ENCODE measurements at regions not wholly inside any gene's neighbourhood (a gene's known extent, or its start where the extent isn't known, plus 50 kb on each side); places are given as distances from the start of the nearest gene placed in this dataset.
"Not testable (repeated sequence)": the region's sequence is repeated elsewhere in the genome, so short reads cannot be mapped to it uniquely, and the experiment has no call there.

GRCh38 chr17:30731210-30732132 lies 93.0 kb downstream of the CRLF3 start:
- peak overlapping the region; percentile 90 for H3K27ac ChIP-seq

GRCh38 chr17:30730837-30731209 lies 93.7 kb downstream of the CRLF3 start:
- peak overlapping the region; percentile 90 for H3K27ac ChIP-seq

GRCh38 chr17:30730171-30730836 lies 94.2 kb downstream of the CRLF3 start:
- H3K27ac ChIP-seq: peak overlapping the region; percentile 90

- not testable (repeated sequence) for H3K27ac ChIP-seq
Measured at GRCh38 chr17:30729471-30730170, 94.9 kb downstream of the CRLF3 start.

- not testable (repeated sequence) for H3K27ac ChIP-seq
Measured at GRCh38 chr17:30727517-30727916, 97.0 kb downstream of the CRLF3 start.

GRCh38 chr17:30726734-30727133 lies 97.8 kb downstream of the CRLF3 start:
- not testable (repeated sequence) for H3K27ac ChIP-seq

GRCh38 chr17:30726310-30726709 lies 98.2 kb downstream of the CRLF3 start:
- H3K27ac ChIP-seq: not testable (repeated sequence)

GRCh38 chr17:30724034-30724650 lies 100.3 kb downstream of the CRLF3 start:
- H3K27ac ChIP-seq: not testable (repeated sequence)

GRCh38 chr17:30722114-30722780 lies 102.2 kb downstream of the CRLF3 start:
- not testable (repeated sequence) for H3K27ac ChIP-seq

- not testable (repeated sequence) for H3K27ac ChIP-seq
Measured at GRCh38 chr17:30720971-30721370, 103.5 kb downstream of the CRLF3 start.

GRCh38 chr17:30720013-30720471 lies 104.5 kb downstream of the CRLF3 start:
- no peak for TF ChIP-seq CTCF (conservative IDR thresholded peaks at IDR 0.05)
- no peak overlapping the region for H3K27ac ChIP-seq

GRCh38 chr17:30719131-30719973 lies 105.1 kb downstream of the CRLF3 start:
- TF ChIP-seq CTCF (conservative IDR thresholded peaks at IDR 0.05): peak; percentile 89
- not testable (repeated sequence) for H3K27ac ChIP-seq

- H3K27ac ChIP-seq: not testable (repeated sequence)
Measured at GRCh38 chr17:30718691-30719090, 105.8 kb downstream of the CRLF3 start.

GRCh38 chr17:30718099-30718447 lies 106.4 kb downstream of the CRLF3 start:
- not testable (repeated sequence) for H3K27ac ChIP-seq
